HG02678 (cell line): ENCODE measurements at regions not wholly inside any gene's neighbourhood (a gene's known extent, or its start where the extent isn't known, plus 50 kb on each side); places are given as distances from the start of the nearest gene placed in this dataset.
"Not testable (repeated sequence)": the region's sequence is repeated elsewhere in the genome, so short reads cannot be mapped to it uniquely, and the experiment has no call there.

Source experiments
- ATAC-seq: cut with Tn5 transposase; IDR thresholded peaks from one replicate; pipeline ENCODE4 v1.9.1; 2021; ENCODE audit warnings: mild to moderate bottlenecking, moderate library complexity; ENCODE audit not compliant: unreplicated experiment

- no peak for ATAC-seq
Observed at GRCh38 chr6:119686240-119686639, 336.7 kb upstream of the MAN1A1 start.

GRCh38 chr6:119683671-119684070, 334.1 kb upstream of the MAN1A1 start:
- ATAC-seq = no peak

- no peak for ATAC-seq
Observed at GRCh38 chr6:119683031-119683430, 333.5 kb upstream of the MAN1A1 start.

GRCh38 chr6:119678961-119679360, 329.4 kb upstream of the MAN1A1 start:
- no peak for ATAC-seq

GRCh38 chr6:119677384-119677783, 327.8 kb upstream of the MAN1A1 start:
- ATAC-seq = no peak

GRCh38 chr6:119676961-119677360, 327.4 kb upstream of the MAN1A1 start:
- no peak for ATAC-seq

GRCh38 chr6:119676230-119676629, 326.7 kb upstream of the MAN1A1 start:
- ATAC-seq = no peak

DNA sequence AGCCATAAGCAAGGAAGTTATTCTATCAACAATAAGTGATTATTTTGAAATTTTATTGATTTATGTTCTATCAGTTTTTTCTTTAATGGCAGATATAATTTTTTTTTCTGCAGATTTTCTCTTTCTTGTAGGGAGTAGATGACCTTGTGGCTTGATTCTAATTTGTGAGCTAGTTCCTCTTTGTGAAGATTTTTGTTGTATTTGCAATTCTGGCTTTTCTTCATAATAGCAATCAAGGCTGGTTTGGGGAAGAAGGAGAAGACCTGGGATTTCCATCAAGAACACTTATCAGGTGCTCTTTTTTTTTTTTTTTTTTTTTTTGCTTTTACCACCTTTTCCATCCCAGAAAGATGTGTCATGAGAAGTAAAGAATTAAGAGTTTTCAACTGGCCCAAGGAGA, 324.2 kb upstream of the MAN1A1 start:
- ATAC-seq = no peak

DNA sequence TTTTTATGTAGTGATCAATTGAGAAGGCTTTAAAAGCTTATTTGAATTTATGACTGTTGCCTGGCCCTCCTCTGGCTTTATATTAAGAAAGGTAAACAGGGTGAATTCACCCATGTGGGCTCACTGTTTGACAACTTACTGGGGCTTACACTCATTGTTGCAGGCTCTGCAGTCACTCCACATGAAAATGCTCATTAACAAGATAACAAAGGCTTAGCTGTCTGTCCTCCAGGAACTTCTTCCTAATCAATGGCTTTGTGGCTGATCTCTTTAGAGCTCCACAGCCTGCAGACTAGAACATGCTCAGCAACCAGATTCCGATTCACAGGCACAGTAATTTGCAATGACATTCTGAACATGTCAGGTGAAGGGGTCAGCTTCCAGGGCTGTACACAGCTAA, 323.2 kb upstream of the MAN1A1 start:
- no peak for ATAC-seq

- ATAC-seq = no peak
Observed at GRCh38 chr6:119671105-119671504, 321.5 kb upstream of the MAN1A1 start.

GRCh38 chr6:119669221-119669620, 319.7 kb upstream of the MAN1A1 start:
- ATAC-seq = no peak

- not testable (repeated sequence) for ATAC-seq
Observed at GRCh38 chr6:119665432-119665831, 315.9 kb upstream of the MAN1A1 start.

- no peak for ATAC-seq
Observed at GRCh38 chr6:119661628-119662027, 312.1 kb upstream of the MAN1A1 start.

DNA sequence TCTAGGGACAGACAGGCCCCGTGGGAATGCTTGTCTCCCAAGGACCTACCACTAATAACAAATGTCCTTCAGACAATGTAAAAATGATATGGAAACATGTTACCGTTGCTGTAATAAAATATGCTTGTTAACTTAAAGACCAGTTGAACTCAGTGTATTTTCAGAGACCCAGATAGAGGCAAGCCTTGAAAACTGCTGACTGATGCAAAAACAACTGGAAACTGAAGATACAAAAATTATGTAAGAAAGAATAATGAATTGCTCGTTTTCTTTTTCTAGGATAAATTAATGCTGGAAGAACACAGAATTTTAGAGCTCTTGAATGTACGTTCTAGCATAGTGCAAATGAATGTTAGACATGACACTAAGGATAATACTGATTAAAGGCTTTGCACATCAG, 311.5 kb upstream of the MAN1A1 start:
- ATAC-seq = no peak

- no peak for ATAC-seq
Observed at GRCh38 chr6:119658917-119659316, 309.4 kb upstream of the MAN1A1 start.

GRCh38 chr6:119655124-119655523, 305.6 kb upstream of the MAN1A1 start:
- ATAC-seq = no peak

GRCh38 chr6:119653329-119653728, 303.8 kb upstream of the MAN1A1 start:
- ATAC-seq = no peak

GRCh38 chr6:119649531-119649930, 300.0 kb upstream of the MAN1A1 start:
- no peak for ATAC-seq

DNA sequence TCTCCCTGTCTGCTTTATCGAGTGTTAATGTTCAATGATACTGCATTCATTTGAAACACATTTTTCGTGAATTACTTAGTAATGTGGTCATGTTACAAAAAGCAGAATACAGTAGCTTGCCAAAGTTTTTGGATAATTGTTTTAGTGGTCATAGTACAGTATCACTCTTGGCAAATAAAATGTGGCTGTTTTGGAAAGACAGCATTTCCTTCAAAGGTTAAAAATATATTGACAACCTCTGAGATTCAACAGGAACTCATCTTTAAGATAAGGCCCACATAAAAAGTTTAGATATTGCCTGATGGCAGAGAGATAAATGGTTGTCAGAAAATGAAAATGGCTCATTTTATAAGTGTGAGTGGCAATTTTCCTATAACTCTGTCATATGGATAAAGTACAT, 297.7 kb upstream of the MAN1A1 start:
- ATAC-seq = no peak

GRCh38 chr6:119643876-119644275, 294.3 kb upstream of the MAN1A1 start:
- ATAC-seq = no peak

DNA sequence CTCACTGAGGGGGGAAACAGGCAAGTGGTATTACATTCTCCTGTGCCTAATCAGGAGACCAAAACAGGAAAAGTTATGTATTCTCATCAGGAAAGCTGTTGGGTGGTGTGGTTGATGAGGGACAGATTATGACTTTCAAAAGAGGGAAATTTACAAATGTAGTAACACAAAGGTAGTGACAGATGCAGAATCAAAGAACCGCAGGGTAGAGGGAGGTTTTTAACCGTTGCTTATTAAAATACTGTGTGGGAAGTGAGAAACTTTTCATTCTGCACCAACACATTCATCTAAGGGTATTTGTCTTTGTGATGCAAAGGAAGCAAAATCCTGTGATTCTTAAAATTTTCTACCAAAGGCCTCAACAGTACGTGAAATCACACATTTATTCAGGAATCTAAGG, 288.2 kb upstream of the MAN1A1 start:
- no peak for ATAC-seq

- ATAC-seq = no peak
Observed at GRCh38 chr6:119636060-119636459, 286.5 kb upstream of the MAN1A1 start.

DNA sequence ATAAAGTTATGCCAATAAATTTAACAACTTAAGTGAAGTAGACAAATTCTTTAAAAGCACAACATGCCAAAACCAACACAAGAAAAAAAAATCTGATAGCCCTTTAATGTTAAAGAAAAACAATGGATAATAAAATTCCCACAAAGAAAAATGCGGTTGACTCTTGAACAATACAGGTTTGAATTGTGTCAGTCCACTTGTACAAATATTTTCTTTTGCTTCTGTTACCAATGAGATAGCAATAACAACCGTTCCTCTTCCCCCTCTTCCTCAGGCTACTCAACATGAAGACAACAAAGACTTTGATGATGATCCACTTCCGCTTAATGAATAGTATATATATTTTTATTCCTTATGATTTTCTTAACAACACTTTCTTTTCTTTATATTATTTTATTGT, 283.9 kb upstream of the MAN1A1 start:
- ATAC-seq = no peak
